GM12872 (cell line): ENCODE measurements at regions not wholly inside any gene's neighbourhood (a gene's known extent, or its start where the extent isn't known, plus 50 kb on each side); places are given as distances from the start of the nearest gene placed in this dataset.

Source experiments
- CTCF ChIP-seq: IDR thresholded peaks from 3 replicates; pipeline ENCODE4 v1.5.1; 2011; ENCODE audit warnings: low read depth, mild to moderate bottlenecking, low read length, moderate library complexity; ENCODE audit not compliant: insufficient read depth

- TF ChIP-seq CTCF = no peak
Measured at GRCh38 chr4:151620066-151620465, 140.7 kb downstream of the GATB start.
